KOPT-K1 (cell line): ENCODE measurements at regions not wholly inside any gene's neighbourhood (a gene's known extent, or its start where the extent isn't known, plus 50 kb on each side); places are given as distances from the start of the nearest gene placed in this dataset.

Source experiments
- H3K27ac ChIP-seq: fragments of 200-600 bp; sonication (generic); 2 replicates; pipeline ENCODE4 v1.5.1; 2016; ENCODE audit warnings: antibody characterized with exemption, mild to moderate bottlenecking, low read depth, low read length; ENCODE audit not compliant: poor library complexity, severe bottlenecking
- H3K36me3 ChIP-seq: fragments of 200-600 bp; sonication (generic); 2 replicates; pipeline ENCODE4 v1.5.1; 2017; ENCODE audit warnings: antibody characterized with exemption, mild to moderate bottlenecking, low read length, moderate library complexity; ENCODE audit not compliant: insufficient read depth
- H3K9me3 ChIP-seq: fragments of 200-600 bp; sonication (generic); 2 replicates; pipeline ENCODE4 v1.5.1; 2017; ENCODE audit warnings: antibody characterized with exemption, low read length, mild to moderate bottlenecking; ENCODE audit not compliant: insufficient read depth, poor library complexity, severe bottlenecking

- H3K36me3 ChIP-seq = no peaks in the 10 kb centered on the region
- H3K9me3 ChIP-seq = no peaks in the 10 kb centered on the region
- no peak overlapping the region for H3K27ac ChIP-seq
Measured at GRCh38 chr3:152056481-152056880, 183.0 kb downstream of the SUCNR1 start.

GRCh38 chr3:152056987-152057386 is 183.5 kb downstream of the SUCNR1 start:
- no peaks in the 10 kb centered on the region for H3K9me3 ChIP-seq
- no peaks in the 10 kb centered on the region for H3K36me3 ChIP-seq
- no peak overlapping the region for H3K27ac ChIP-seq

GRCh38 chr3:152058856-152059255 is 185.4 kb downstream of the SUCNR1 start:
- H3K27ac ChIP-seq = no peak overlapping the region
- no peaks in the 10 kb centered on the region for H3K36me3 ChIP-seq
- no peaks in the 10 kb centered on the region for H3K9me3 ChIP-seq

- Histone ChIP-seq H3K27ac (no peak overlapping the region), H3K36me3 (no peaks in the 10 kb centered on the region), H3K9me3 (no peaks in the 10 kb centered on the region)
Measured at GRCh38 chr3:152060701-152061100, 187.3 kb downstream of the SUCNR1 start.

GRCh38 chr3:152061296-152061695 is 187.9 kb downstream of the SUCNR1 start:
- no peaks in the 10 kb centered on the region for H3K9me3 ChIP-seq
- no peaks in the 10 kb centered on the region for H3K36me3 ChIP-seq
- H3K27ac ChIP-seq = no peak overlapping the region

- Histone ChIP-seq H3K9me3 (peaks cover 13% of the 10 kb centered on the region), H3K36me3 (no peaks in the 10 kb centered on the region), H3K27ac (no peak overlapping the region)
Measured at GRCh38 chr3:152069871-152070270, 196.4 kb downstream of the SUCNR1 start.

- H3K9me3 ChIP-seq = peaks cover 13% of the 10 kb centered on the region
- no peak overlapping the region for H3K27ac ChIP-seq
- H3K36me3 ChIP-seq = no peaks in the 10 kb centered on the region
Measured at GRCh38 chr3:152071315-152071714, 197.4 kb upstream of the MBNL1 start.

- Histone ChIP-seq H3K36me3 (no peaks in the 10 kb centered on the region), H3K9me3 (peaks cover 13% of the 10 kb centered on the region), H3K27ac (no peak overlapping the region)
Measured at GRCh38 chr3:152071924-152072323, 196.8 kb upstream of the MBNL1 start.

GRCh38 chr3:152073267-152073666 is 195.5 kb upstream of the MBNL1 start:
- peaks cover 13% of the 10 kb centered on the region for H3K9me3 ChIP-seq
- H3K27ac ChIP-seq = no peak overlapping the region
- H3K36me3 ChIP-seq = no peaks in the 10 kb centered on the region

GRCh38 chr3:152076148-152076547 is 192.6 kb upstream of the MBNL1 start:
- Histone ChIP-seq H3K27ac (no peak overlapping the region), H3K36me3 (no peaks in the 10 kb centered on the region), H3K9me3 (peaks cover 5% of the 10 kb centered on the region)

- no peaks in the 10 kb centered on the region for H3K36me3 ChIP-seq
- no peak overlapping the region for H3K27ac ChIP-seq
- H3K9me3 ChIP-seq = peaks cover 5% of the 10 kb centered on the region
Measured at GRCh38 chr3:152079980-152080379, 188.7 kb upstream of the MBNL1 start.

- Histone ChIP-seq H3K36me3 (no peaks in the 10 kb centered on the region), H3K27ac (no peak overlapping the region), H3K9me3 (peaks cover 5% of the 10 kb centered on the region)
Measured at GRCh38 chr3:152083135-152083534, 185.6 kb upstream of the MBNL1 start.

- Histone ChIP-seq H3K27ac (no peak overlapping the region), H3K9me3 (peaks cover 5% of the 10 kb centered on the region), H3K36me3 (no peaks in the 10 kb centered on the region)
Measured at GRCh38 chr3:152084441-152085158, 184.1 kb upstream of the MBNL1 start.

- H3K36me3 ChIP-seq = no peaks in the 10 kb centered on the region
- H3K9me3 ChIP-seq = no peaks in the 10 kb centered on the region
- H3K27ac ChIP-seq = no peak overlapping the region
Measured at GRCh38 chr3:152087153-152087552, 181.6 kb upstream of the MBNL1 start.

GRCh38 chr3:152089528-152089927 is 179.2 kb upstream of the MBNL1 start:
- H3K36me3 ChIP-seq = no peaks in the 10 kb centered on the region
- no peaks in the 10 kb centered on the region for H3K9me3 ChIP-seq
- no peak overlapping the region for H3K27ac ChIP-seq

GRCh38 chr3:152091725-152092124 is 177.0 kb upstream of the MBNL1 start:
- H3K36me3 ChIP-seq = no peaks in the 10 kb centered on the region
- H3K27ac ChIP-seq = no peak overlapping the region
- no peaks in the 10 kb centered on the region for H3K9me3 ChIP-seq
